Activated CD8-positive, alpha-beta memory T cell treated with anti-CD3 and anti-CD28 coated beads, Interleukin-2, amount 50 U/mL, for 4 hours (primary cell): ENCODE measurements at regions not wholly inside any gene's neighbourhood (a gene's known extent, or its start where the extent isn't known, plus 50 kb on each side); places are given as distances from the start of the nearest gene placed in this dataset.

Experiments
- DNase-seq: peaks from one replicate; pipeline ENCODE4 v3.0.0-alpha.2; 2020

DNA sequence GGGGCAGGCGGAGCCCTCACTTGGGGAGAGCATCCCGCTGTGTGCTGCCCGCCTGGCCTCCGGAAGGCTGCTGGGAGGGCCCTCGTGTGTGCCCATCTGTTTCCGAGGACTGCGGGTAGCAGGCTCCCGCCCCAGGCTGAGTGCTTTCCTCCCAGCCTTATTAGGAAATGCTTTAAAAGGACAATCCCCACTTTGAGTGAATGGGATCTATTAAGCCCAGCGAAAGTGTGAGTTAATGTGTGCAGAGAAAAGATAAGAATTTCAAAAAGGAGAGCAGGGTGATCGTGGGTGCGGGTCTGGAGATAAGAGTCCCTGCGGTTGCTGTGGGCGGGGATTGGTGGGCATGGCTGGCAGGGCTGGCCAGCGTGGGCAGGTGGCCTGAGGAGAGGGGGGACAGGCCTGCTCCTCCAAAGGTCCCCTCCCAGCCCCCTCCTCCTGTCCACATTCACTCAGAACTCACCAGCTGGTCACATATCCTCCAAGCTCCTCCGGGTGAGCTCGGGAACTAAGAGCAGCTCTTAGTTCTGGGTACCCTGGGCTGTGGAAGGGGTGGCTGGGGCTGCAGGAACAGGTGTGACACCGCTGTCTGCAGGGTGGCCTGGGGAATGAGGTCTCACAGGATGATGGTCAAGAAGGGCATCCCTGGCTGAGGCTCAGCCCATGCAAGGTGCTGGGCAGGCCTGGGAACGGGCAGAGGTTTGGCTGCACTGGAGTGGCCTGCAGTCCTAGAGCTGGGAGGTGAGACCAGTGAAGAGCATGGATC, 1260.3 kb downstream of the BRD1 start:
- no peak for DNase-seq

DNA sequence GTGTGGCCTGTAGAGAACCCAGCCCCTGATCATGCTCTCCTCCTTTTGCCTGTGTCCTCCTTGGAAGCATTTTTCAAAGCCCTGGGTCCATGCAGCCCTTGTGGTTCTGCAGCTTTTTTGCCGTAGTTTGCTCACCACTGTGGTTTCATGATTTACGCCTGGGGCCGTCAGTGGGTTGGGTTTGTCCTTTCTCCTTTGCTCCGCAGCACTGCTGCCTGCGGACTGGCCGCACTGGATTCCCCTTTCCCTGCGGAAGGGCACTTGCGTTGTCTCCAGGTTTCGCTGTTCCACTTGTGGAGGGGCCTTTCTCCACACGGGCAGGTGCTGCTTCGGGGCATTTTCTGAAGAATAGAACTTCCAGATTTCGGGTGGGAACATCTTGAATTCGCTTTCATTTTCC, 1260.9 kb downstream of the BRD1 start:
- DNase-seq: no peak

DNA sequence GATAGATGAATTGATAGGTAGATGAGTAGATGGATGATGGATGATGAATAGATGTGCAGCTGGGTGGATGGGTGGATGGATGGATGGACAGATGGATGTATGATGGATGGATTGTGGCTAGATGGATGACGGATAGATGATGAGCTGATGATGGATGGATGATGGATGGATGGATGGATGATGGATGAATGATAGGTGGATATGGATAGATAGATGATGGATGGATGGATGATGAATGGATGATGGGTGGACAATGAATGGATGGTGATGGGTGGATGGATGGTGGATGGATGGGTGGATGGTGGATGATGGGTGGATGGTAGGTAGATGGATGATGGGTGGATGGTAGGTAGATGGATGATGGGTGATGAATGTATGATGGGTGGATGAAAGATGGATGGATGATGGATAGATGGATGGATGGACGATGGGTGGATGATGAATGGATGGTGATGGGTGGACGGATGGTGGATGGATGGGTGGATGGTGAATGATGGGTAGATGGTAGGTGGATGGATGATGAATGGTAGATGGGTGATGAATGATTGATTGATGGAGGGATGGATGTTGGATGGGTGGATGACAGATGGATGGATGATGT, 1261.7 kb downstream of the BRD1 start:
- DNase-seq: no peak

DNA sequence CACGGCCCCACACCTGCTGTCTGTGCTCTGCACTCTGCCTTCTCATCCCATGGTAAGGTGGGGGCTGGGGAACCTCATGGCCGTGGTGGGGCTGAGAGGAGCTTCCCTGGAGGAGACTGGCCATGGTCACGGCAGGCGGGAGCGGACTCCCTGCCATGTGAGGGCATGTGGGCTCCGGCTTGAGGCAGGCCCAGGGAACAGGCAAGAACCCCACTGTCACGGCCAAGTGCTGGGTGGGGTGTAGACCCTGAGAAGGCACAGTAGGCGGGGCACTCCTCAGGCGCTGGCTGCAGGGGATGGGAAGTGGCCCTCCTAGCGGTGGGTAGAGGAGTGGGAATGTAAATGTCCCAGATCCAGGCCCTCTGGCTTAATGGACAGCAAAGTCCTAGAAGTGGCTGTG, 1262.7 kb downstream of the BRD1 start:
- no peak for DNase-seq

DNA sequence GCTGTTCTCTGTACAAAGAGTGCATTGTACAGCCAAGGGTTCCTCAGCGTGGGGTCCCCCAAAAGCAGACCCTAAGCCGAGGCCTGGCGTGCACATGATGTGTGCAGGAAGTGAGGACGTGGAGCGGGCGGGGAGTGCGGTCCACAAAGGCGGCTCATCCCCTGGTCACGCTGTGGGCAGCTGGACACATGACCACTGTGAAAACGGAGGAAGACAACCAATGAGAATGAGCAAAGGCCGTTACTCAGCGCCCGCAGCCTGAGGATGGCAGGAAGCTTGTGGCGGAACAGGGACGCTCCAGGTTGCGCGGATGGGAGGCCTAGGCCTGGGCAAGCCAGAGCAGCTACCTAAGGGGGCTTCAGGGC, 1263.7 kb downstream of the BRD1 start:
- DNase-seq: no peak

DNA sequence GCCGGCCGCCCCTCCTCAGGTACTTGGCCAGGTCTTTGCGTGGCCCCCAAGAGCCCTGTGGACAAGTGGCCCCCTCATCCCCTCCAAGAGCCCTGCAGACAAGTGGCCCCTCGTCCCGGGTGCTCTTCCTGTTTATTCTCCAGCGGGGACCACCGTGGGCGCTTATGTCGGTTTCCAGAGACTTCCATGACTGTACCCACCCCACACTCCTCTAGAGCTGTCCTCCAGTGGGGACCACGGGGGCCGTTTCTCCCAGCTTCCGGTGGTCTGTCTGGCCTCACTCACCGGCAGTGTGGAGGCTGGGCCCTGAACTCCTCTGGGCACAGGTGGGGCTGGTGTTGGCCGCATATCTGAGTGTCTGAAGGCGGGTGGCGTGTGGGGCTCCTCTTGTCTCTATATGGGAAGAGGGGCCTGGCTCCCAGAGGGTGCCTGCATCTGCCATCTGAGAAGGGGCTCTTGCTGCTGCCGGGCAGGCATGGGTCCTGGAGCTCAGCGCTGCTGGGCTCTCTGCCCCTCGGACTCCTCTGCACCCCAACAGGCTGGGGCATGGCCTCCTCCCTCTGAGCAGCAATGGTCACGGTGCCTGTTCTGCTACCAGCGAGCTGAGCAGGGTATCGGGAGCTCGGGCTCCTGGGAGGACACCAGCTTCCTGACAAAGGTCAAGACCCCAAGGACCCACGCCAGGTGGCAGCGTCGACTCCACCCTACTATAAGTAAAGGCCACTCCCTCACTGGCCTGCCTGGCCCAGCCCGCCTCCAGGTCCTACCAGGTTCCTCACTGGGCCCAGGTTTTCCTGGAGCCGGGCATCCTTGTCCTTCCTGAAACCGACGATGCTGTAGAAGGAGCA, 1264.3 kb downstream of the BRD1 start:
- DNase-seq: no peak

DNA sequence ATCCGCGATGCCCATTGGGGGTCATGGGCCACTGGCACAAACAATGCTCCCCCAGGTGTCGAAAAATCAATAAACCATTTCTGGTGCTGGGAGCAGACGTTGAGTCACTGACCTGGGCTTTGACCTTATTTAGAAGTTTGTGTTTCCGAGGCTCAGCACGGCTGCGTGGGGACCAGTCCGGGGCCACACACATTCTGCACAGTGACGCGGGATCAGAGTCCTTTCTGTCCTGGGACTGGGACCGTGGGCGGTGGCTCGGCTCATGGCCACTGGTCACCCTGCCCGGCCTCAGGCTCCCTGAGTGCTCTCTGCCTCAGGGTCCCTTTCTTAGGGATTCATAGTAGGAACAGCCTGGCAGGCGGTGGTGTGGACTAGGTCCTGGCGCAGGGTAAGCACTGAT, 1266.0 kb downstream of the BRD1 start:
- DNase-seq: no peak

DNA sequence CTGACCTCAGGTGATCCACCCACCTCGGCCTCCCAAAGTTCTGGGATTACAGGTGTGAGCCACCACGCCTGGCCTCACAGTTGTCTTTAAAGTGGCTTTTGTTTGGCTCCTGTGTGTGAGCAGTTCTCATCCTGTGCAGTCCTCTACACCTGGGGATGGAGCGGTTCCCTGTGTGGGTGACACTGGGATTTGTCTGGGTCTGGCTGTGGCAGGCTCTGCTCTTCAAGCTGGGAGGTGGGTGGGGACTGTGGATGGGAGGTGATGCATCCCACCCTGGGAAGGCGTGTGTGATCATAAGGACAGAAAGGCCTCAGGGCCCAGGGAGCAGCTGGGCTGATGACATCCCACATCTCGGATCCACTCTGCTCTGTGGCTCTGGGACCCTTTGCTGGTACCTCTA, 1266.8 kb downstream of the BRD1 start:
- no peak for DNase-seq

DNA sequence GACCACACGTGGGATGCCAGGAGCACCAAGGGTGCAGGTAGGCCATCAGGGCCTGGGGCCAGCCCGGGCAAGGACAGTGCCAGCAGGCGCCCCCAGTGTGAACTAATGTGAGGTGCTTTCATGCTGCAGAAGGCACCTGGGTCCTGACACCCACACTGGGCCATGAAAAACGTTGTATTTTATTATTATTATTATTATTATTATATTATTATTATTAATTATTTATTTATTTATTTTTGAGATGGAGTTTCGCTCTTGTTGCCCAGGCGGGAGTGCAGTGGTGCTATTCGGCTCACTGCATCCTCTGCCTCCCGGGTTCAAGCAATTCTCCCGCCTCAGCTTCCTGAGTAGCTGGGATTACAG, 1267.3 kb downstream of the BRD1 start:
- DNase-seq: no peak

DNA sequence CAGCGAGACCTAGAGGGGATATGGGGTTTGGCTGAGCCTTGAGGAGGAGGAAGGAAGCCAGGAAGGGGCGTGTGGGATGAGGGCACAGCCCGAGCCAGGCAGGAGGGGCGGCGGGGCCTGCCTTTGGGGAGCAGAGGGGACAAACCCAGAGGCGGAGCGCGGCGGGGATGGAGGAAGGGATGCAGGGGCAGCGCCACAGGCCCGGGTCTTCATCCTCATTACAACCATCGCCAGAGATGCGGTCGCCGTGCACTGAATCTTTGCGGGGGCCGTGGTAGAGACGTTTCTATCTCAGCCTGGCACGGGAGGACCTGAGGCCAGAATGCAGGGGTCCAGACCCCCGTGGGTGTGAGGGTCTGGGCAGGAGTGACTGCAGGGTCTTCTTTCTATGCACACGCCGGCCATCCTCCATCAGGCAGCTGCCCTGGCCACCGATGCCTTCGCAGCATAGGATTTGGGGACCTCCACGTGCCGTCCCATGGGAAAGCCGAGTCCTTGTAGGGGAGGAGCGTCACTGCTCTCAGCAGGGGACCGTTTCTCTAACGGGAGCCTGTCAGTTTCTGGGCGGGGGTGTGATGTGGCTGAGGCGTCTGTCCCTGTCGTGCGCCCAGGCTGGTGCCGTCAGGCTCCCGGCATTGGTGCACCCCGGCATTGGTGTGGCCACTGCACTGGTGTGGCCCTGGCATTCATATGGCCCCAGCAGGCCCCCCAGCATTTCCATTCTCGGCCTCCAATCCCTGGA, 1267.9 kb downstream of the BRD1 start:
- DNase-seq: no peak

DNA sequence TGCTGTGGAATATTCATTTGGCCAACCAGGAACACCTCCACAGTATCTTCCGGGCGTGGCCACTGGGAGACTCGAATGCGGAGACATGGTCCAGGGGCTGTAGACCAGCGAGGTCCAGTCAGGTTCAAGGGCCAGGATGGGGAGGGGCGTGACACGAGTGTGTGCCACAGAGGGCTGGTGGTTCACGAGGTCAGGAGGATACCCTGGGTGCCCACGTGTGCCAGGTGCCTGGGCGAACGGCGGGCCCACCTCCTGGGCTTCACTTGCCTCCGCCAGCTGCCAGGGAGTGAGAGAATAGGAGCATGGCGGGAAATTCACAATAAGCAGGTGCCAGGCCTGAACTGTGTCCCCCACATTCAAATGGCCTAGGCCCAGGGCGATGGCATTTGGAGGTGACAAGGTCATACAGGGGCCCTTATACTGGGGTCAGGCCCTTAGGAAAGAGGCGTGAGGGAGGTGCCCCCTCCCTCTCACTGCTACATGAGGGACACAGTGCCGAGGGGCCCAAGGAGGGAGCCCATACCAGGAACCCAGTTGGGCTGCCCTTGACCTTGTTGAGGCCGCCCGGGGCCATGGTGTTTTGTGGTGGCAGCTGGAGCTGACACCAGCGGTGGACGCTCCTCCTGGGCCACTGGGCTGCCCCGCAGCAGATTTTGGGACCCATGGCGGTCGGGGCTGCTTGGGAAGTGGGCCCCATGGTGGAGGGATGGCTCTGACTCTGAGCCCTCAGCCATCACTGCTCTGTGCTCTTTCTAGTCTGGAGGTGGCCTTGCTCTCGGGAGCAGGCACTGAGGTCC, 1268.9 kb downstream of the BRD1 start:
- no peak for DNase-seq

DNA sequence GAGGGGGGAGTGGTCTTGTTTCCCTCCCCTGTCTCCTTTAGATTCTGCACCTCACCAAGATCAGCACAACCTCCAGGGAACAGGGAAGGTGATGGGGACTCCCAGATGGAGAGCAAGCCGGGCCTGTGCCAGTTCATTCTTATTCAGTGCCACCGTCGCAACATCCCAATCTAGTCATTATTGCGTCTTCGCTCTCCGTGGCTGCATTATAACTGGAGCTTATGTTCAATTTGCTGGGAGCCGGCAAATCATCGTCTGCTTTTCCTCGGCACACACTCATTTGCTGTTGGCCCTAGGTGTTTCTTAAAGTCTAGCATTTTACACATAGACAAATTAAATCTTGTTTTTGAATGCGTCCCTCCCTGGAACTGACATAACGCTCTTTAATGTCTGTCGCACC, 1269.7 kb downstream of the BRD1 start:
- no peak for DNase-seq

DNA sequence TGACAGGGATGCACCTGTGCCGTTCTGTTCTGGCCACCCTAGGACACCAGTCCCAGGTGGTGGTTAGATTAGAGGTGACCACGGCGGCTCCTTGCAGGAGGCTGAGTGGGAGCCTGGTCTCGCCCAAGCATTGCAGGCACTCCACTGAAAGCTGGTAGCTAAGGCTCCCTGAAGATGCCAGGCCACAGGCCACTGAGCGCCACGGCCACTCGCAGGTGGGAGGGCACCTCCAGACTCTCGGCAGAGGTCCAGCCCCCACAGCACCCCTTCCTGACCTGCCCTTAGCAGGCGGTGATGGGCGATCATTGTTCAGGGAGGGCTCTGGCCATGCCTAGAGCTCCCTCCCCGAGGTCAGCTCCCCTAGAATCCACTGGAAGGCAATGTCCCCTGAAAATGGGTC, 1270.2 kb downstream of the BRD1 start:
- DNase-seq: no peak

DNA sequence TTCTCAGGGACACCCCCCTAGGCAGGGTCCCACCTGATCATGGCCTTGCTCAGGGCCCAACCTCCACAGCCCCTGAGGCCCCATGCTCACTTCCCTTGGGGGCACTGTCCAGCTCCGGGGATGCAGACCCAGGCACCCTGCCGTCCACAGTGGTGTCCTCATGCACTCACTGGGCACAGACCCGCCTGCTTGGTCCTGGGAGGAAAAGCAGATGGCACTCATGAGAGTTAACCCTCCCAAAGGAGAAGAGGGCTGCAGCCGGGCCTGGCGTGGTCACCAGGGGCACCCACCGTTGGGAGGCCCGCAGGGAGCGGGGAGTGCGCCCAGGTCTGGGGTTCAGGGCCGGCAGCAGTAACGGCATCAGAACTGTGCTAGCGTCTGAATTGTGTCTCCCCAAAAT, 1270.9 kb downstream of the BRD1 start:
- no peak for DNase-seq

DNA sequence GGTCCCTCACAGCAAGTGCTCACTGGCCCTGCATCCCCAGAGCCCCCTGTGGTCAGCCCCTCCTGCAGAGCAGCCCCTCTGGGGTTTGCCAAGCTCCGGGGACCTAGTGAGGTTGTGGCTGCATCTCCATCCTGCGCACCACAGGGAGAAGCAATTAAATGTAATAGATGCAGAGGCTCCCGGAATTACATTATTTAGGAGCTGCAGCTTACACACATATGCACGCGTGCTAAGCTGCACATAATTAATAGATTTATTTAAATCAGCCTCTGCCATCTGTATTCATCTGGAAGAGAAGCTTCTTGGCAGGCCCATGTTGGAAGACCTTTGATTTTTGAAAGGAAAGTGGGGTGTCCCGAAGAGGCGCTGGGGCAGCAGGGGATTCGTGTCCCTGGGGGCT, 1271.5 kb downstream of the BRD1 start:
- DNase-seq: no peak

DNA sequence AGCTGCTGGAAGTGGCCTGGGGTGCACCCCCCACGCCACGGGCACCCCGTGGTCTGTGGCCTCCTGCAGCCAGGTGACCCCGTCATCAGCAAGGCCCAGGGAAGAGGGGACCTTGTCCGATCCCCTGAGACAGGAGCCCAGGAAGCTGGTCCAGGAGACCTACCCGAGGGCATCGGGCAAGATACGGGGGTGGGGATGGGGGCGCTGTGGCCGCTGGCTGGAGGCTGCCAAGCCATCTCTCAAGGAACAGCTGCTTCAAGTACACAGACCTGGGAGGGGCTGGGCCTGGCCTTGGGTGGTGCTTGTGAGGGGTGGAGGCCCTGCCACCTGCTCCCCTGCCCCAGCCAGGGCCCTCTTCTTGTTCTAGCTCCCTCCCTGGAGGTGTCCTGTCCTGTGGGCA, 1272.1 kb downstream of the BRD1 start:
- no peak for DNase-seq

DNA sequence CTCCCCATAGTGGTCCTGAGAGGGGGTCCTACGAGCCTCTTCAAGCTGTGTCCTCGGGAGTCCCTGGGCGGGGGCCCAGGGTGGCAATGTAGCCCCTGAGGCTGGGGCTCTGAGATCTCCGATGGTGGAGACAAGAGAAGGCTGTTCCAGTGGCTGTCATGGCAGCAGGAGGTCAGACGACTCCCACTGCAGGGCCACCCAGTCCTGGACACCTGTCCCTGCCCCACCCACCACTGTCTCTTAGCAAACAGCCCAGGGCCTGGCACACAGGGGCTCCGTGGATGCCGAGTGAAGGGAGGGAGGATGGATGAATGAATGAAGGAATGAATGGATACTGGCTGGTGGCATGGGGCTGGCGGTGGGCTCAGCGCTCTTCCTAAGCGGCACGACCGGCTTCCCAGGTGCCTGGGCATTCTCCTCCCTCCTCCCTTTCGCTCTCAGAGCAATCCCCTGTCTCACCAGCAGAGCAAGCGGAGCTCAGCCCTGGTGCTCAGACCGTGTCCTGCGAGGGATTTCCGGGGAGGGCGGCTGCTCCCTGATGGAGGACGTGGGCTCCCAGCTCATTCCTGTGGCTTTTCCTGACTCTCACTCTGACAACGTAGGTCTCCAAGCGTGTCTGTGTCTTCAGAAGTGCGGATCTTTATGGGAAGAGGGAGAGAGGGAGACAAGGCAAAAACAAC, 1272.6 kb downstream of the BRD1 start:
- no peak for DNase-seq

DNA sequence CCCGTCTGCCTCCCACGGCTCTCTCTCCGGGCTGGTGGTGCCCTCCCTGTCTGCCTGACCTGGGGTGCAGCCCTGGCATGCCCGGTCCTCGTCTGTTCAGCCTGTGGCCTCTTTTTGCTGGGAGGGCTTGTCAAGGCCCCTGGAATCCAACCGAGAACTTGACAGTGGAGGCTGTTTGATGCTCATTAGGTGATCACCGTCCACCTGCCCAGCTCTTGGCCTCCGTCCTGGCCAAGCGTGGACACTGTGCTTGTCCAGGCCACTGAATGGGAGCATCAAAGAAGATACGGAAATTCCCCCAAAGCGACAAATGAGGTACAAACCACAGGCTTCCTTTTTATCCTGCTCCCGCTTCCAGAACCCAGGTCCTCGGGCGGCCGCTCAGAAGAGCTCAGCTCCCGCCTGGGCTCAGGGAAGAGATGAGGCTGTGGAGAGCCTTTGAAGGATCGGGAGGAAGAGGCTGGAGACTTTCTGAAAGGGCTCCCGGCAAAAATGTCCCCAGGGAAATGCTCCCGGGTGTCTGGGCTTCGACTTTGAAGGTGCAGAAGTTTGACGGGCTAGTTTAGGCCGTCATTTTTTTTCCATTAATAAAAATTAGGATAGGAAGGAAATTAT, 1273.9 kb downstream of the BRD1 start:
- no peak for DNase-seq

DNA sequence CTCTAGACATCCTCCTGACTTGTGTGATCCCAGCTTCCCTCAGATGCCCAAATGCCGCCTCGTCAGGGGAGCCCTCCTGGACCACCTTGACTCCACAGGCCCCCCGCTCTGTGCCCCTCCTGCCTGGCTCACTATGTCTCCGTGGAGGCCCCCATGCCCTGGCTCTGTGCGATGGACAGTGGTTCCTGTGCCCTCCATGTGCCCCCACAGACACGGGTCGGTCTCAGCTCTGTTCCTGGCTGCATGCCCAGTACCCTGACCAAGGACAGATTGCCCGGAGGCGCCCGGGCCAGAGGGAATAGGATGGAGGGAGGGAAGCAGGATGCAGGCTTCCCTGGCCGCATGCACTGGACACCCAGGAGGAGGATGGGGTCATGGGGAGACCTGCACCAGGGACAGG, 1274.6 kb downstream of the BRD1 start:
- no peak for DNase-seq

DNA sequence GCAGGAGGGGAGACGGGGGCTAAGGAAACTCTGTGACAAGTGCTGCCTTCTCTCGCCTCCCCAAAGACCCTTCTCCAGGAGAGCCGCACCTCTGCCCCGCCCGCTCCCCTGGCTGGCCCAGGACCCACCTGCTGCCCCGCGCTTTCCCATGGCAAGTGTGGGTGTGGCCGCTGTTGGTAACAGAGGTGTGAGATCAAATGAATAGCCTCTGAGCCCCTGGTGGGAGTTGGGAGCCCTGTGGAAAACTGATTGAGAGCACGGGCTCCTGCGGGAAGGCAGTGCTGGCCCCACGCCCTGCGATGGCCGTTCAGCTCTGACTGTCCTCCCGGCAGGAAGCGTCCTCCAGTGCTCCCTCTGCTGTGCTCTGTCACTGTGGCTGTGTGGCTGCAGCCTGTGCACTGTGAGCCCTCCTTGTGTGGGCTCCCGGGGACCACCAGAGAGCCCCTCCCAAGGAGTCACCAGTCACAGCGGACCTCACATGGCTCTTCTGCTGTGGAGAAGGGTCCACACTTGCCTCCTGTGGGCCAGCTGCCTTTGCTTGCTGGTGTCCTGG, 1275.9 kb downstream of the BRD1 start:
- DNase-seq: no peak

DNA sequence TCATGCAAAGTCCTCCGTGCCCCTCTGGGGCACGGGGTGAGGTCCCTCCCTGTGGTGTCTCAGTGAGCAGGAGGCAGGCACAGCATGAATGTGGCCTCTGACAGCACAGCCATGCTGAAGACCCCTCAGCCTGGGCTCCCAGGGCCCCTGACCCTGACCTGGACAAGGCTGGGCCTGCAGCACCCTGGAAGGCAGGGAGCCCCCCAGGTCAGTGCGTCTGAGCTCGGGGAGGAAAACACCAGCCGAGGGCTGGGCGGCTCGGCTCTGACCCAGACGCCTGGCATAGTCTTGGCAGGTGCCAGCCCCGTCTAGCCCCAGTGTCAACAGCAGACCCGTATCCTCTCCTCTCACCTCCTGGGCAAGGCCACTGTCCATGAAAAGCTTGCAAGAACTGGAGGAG, 1276.6 kb downstream of the BRD1 start:
- no peak for DNase-seq
